Keratinocyte (primary cell): ENCODE measurements at regions not wholly inside any gene's neighbourhood (a gene's known extent, or its start where the extent isn't known, plus 50 kb on each side); places are given as distances from the start of the nearest gene placed in this dataset.

ENCODE experiments used
- DNase-seq: peaks from one replicate; pipeline ENCODE4 v3.0.0-alpha.2; 2011; ENCODE audit warnings: low read depth, missing footprints, low spot score
- FAIRE-seq: peaks from 2 replicates; lab custom pipeline; 2011; peaks lifted over from hg19 to GRCh38; lab: Jason Lieb, UNC
- H2AFZ ChIP-seq: 2 replicates; pipeline ENCODE4 v1.6.0; 2012; ENCODE audit warnings: low read length, control low read depth, inconsistent platforms; ENCODE audit not compliant: control insufficient read depth
- H3K27ac ChIP-seq: 2 replicates; pipeline ENCODE4 v1.5.1; 2011; ENCODE audit warnings: low read length; ENCODE audit not compliant: control insufficient read depth, insufficient read depth
- H3K27me3 ChIP-seq: 3 replicates; pipeline ENCODE4 v1.6.0; 2011; ENCODE audit warnings: low read length; ENCODE audit not compliant: control insufficient read depth, insufficient read depth; ENCODE audit errors: extremely low read depth
- H3K36me3 ChIP-seq, 2 experiments: 2 replicates in 1 of 2; 3 replicates in 1 of 2; pipeline ENCODE4 v1.5.1; 2011; ENCODE audit warnings: low read length in 2 of 2, mild to moderate bottlenecking in 1 of 2; ENCODE audit not compliant: control insufficient read depth in 2 of 2, insufficient read depth in 2 of 2; ENCODE audit errors: extremely low read depth in 1 of 2
- H3K4me1 ChIP-seq: 3 replicates; pipeline ENCODE4 v1.5.1; 2011; ENCODE audit warnings: low read length; ENCODE audit not compliant: control insufficient read depth, insufficient read depth; ENCODE audit errors: extremely low read depth
- H3K4me2 ChIP-seq: 3 replicates; pipeline ENCODE4 v1.6.0; 2011; ENCODE audit warnings: low read depth, low read length; ENCODE audit not compliant: control insufficient read depth, insufficient read depth; ENCODE audit errors: extremely low read depth
- H3K4me3 ChIP-seq, 3 experiments: fragments of 200-600 bp in 1 of 3; sonication (generic) in 1 of 3; 2 replicates in 2 of 3; 3 replicates in 1 of 3; pipeline ENCODE4 v1.5.1; 2011 to 2016; ENCODE audit warnings: low read length in 3 of 3, mild to moderate bottlenecking in 3 of 3, control low read depth in 2 of 3, inconsistent platforms in 1 of 3, low read depth in 1 of 3, mixed read lengths in 1 of 3, mixed run types in 1 of 3, moderate library complexity in 1 of 3; ENCODE audit not compliant: control insufficient read depth in 2 of 3, insufficient read depth in 2 of 3; ENCODE audit errors: extremely low read depth in 1 of 3
- H3K79me2 ChIP-seq: 2 replicates; pipeline ENCODE4 v1.6.0; 2012; ENCODE audit warnings: low read length; ENCODE audit not compliant: control insufficient read depth, insufficient read depth
- H3K9ac ChIP-seq: 3 replicates; pipeline ENCODE4 v1.6.0; 2011; ENCODE audit warnings: low read length; ENCODE audit not compliant: control insufficient read depth, insufficient read depth; ENCODE audit errors: extremely low read depth
- H3K9me1 ChIP-seq: 3 replicates; pipeline ENCODE4 v1.6.0; 2011; ENCODE audit warnings: low read length; ENCODE audit not compliant: control insufficient read depth, insufficient read depth; ENCODE audit errors: extremely low read depth
- H3K9me3 ChIP-seq: 2 replicates; pipeline ENCODE4 v1.5.1; 2012; ENCODE audit warnings: low read depth, low read length; ENCODE audit not compliant: control insufficient read depth
- H4K20me1 ChIP-seq: 3 replicates; pipeline ENCODE4 v1.6.0; 2011; ENCODE audit warnings: low read length; ENCODE audit not compliant: control insufficient read depth, insufficient read depth; ENCODE audit errors: extremely low read depth
- CTCF ChIP-seq, 3 experiments: IDR thresholded peaks in 1 of 3; conservative IDR thresholded peaks in 1 of 3; optimal IDR thresholded peaks in 1 of 3; 2 replicates in 2 of 3; 3 replicates in 1 of 3; pipeline versions ENCODE3 to v1.5.1; 2011; ENCODE audit warnings: low read length in 3 of 3, mild to moderate bottlenecking in 3 of 3, moderate library complexity in 2 of 3, control low read depth in 1 of 3, inconsistent platforms in 1 of 3; ENCODE audit not compliant: insufficient read depth in 2 of 3; ENCODE audit errors: extremely low read depth in 1 of 3
- EZH2 ChIP-seq: IDR thresholded peaks from one replicate; pipeline ENCODE4 v1.6.1; 2012; ENCODE audit warnings: inconsistent platforms, mild to moderate bottlenecking, low read length, moderate library complexity
- dilution Hi-C: fragments of 300-500 bp; cut with MboI; formaldehyde crosslinking; loops from one replicate; pipeline ENCODE4 v1.7.0; 2020; ENCODE audit warnings: low sequenced_read_pairs; ENCODE audit not compliant: extremely low pct_ligation_motif_present

- no peaks in the 10 kb centered on the region for H3K79me2 ChIP-seq
- H2AFZ ChIP-seq = no peak overlapping the region
- H3K9me1 ChIP-seq = no peaks in the 10 kb centered on the region
- H3K4me1 ChIP-seq = no peaks in the 10 kb centered on the region
- DNase-seq (no peak), FAIRE-seq (no peak)
- H3K27ac ChIP-seq = no peak overlapping the region
- no peak overlapping the region for H3K4me2 ChIP-seq
- no peak overlapping the region for H3K4me3 ChIP-seq
- H3K36me3 ChIP-seq = no peaks in the 10 kb centered on the region
- H3K27me3 ChIP-seq = no peaks in the 10 kb centered on the region
- peaks cover 1% of the 10 kb centered on the region for H3K9me3 ChIP-seq
- no peak overlapping the region for H3K9ac ChIP-seq
- TF ChIP-seq CTCF (optimal IDR thresholded peaks at IDR 0.05 in 1 of 3, IDR thresholded peaks at IDR 0.05 in 1 of 3, conservative IDR thresholded peaks at IDR 0.05 in 1 of 3; ENCODE audit: extremely low read depth in 1 of 3, insufficient read depth in 2 of 3, low read length in 3 of 3) = no peak
- no peak for TF ChIP-seq EZH2
- H4K20me1 ChIP-seq = no peaks in the 10 kb centered on the region
- dilution Hi-C loops = no loop called here
Measured at GRCh38 chr14:44165936-44166335, 341.1 kb downstream of the FSCB start.

- Histone ChIP-seq H3K27ac (no peak overlapping the region), H3K9me1 (no peaks in the 10 kb centered on the region), H3K4me3 (no peak overlapping the region), H3K9me3 (peaks cover 1% of the 10 kb centered on the region), H3K9ac (no peak overlapping the region), H3K79me2 (no peaks in the 10 kb centered on the region), H3K27me3 (no peaks in the 10 kb centered on the region), H4K20me1 (no peaks in the 10 kb centered on the region), H3K36me3 (no peaks in the 10 kb centered on the region), H2AFZ (no peak overlapping the region), H3K4me2 (no peak overlapping the region), H3K4me1 (no peaks in the 10 kb centered on the region)
- FAIRE-seq (no peak), DNase-seq (no peak)
- TF ChIP-seq CTCF (optimal IDR thresholded peaks at IDR 0.05 in 1 of 3, IDR thresholded peaks at IDR 0.05 in 1 of 3, conservative IDR thresholded peaks at IDR 0.05 in 1 of 3; ENCODE audit: extremely low read depth in 1 of 3, insufficient read depth in 2 of 3, low read length in 3 of 3) (no peak), EZH2 (no peak)
- dilution Hi-C loops = no loop called here
Measured at GRCh38 chr14:44165286-44165685, 341.8 kb downstream of the FSCB start.
